HepG2 (cell line): ENCODE measurements at regions not wholly inside any gene's neighbourhood (a gene's known extent, or its start where the extent isn't known, plus 50 kb on each side); places are given as distances from the start of the nearest gene placed in this dataset.
"Not testable (repeated sequence)": the region's sequence is repeated elsewhere in the genome, so short reads cannot be mapped to it uniquely, and the experiment has no call there.

Experiments
- ATAC-seq: fragments of 200-7000 bp; cut with Tn5 transposase; 3 replicates; pipeline ENCODE4 v1.9.1; 2020; ENCODE audit warnings: mild to moderate bottlenecking, moderate library complexity
- BruUV-seq: library from RNA; stranded (reverse); fragments of 400-500 nt; replicated peaks from 2 replicates; lab custom pipeline; 2021; lab: Mats Ljungman, UMichigan
- CTCF ChIA-PET: fragments of 300-600 bp; formaldehyde crosslinking; extraction: SDS; loops from one replicate; lab custom pipeline; 2021; ENCODE audit warnings: low total read pairs, inconsistent platforms, low intra/inter-chr PET ratio; lab: Yijun Ruan, JAX
- POLR2A ChIA-PET: fragments of 350-600 bp; sonication (Branson Sonifier 250); formaldehyde crosslinking; loops from one replicate; lab custom pipeline; 2020; ENCODE audit warnings: antibody characterized with exemption, inconsistent platforms; lab: Yijun Ruan, JAX
- DNase-seq: peaks from one replicate; pipeline ENCODE4 v3.0.0-alpha.2; 2015; ENCODE audit warnings: low spot score
- FAIRE-seq: peaks from 3 replicates; lab custom pipeline; 2011; peaks lifted over from hg19 to GRCh38; lab: Jason Lieb, UNC
- H2AFZ ChIP-seq: one replicate; pipeline ENCODE4 v1.6.1; 2011; ENCODE audit warnings: low read length, inconsistent platforms
- H3K27ac ChIP-seq: fragments of 300-600 bp; 3 replicates; pipeline ENCODE4 v1.8.0; 2011; ENCODE audit warnings: mixed run types, mild to moderate bottlenecking, mixed read lengths, low read length, inconsistent platforms; ENCODE audit not compliant: insufficient read depth; ENCODE audit errors: extremely low read length
- H3K27me3 ChIP-seq, 2 experiments: fragments of 200-600 bp in 1 of 2; 2 replicates in 1 of 2; 3 replicates in 1 of 2; pipeline versions ENCODE4 v1.6.0 to v1.8.0; 2011; ENCODE audit warnings: low read length in 2 of 2, mild to moderate bottlenecking in 2 of 2, moderate library complexity in 2 of 2, inconsistent platforms in 1 of 2; ENCODE audit not compliant: insufficient read depth in 2 of 2, control insufficient read depth in 1 of 2
- H3K36me3 ChIP-seq, 2 experiments: fragments of 200-600 bp in 1 of 2; replicated peaks in 1 of 2; 2 replicates in 1 of 2; 3 replicates in 1 of 2; pipeline versions ENCODE4 v1.5.1 to v1.8.0; 2011; ENCODE audit warnings: low read length in 2 of 2, inconsistent platforms in 1 of 2; ENCODE audit not compliant: insufficient read depth in 2 of 2, control insufficient read depth in 1 of 2
- H3K4me1 ChIP-seq: 2 replicates; pipeline ENCODE4 v1.5.1; 2012; ENCODE audit warnings: low read length, inconsistent platforms; ENCODE audit not compliant: insufficient read depth
- H3K4me2 ChIP-seq: 2 replicates; pipeline ENCODE4 v1.6.0; 2011; ENCODE audit warnings: low read depth, low read length, inconsistent platforms
- H3K4me3 ChIP-seq, 3 experiments: fragments of 200-600 bp in 1 of 3; sonication (generic), shearing (Covaris generic) in 1 of 3; replicated peaks in 1 of 3; 2 replicates each; pipeline ENCODE4 v1.5.1; 2011 to 2016; ENCODE audit warnings: low read length in 3 of 3, inconsistent platforms in 2 of 3, low read depth in 2 of 3, mild to moderate bottlenecking in 2 of 3, control low read depth in 1 of 3, mixed read lengths in 1 of 3; ENCODE audit not compliant: insufficient read depth in 1 of 3
- H3K79me2 ChIP-seq: one replicate; pipeline ENCODE4 v1.6.1; 2011; ENCODE audit warnings: low read length, inconsistent platforms; ENCODE audit not compliant: insufficient read depth
- H3K9ac ChIP-seq: 2 replicates; pipeline ENCODE4 v1.6.0; 2011; ENCODE audit warnings: mild to moderate bottlenecking, low read depth, low read length, inconsistent platforms; ENCODE audit not compliant: insufficient read depth
- H3K9me3 ChIP-seq: 2 replicates; pipeline ENCODE4 v1.5.1; 2012; ENCODE audit warnings: mild to moderate bottlenecking, low read length
- H4K20me1 ChIP-seq: 2 replicates; pipeline ENCODE4 v1.6.0; 2011; ENCODE audit warnings: inconsistent platforms, mild to moderate bottlenecking, low read length, moderate library complexity; ENCODE audit not compliant: insufficient read depth
- HOXA5 ChIP-seq: sonication (generic); formaldehyde crosslinking; IDR thresholded peaks from 2 replicates; pipeline ENCODE4 v1.4.0; 2020; ENCODE audit warnings: missing genetic modification reagents
- TP53 ChIP-seq: sonication (generic); formaldehyde crosslinking; conservative IDR thresholded peaks from 2 replicates; pipeline ENCODE4 v1.4.0; 2020; ENCODE audit warnings: missing genetic modification reagents
- UBTF ChIP-seq: sonication (generic); formaldehyde crosslinking; IDR thresholded peaks from 2 replicates; pipeline ENCODE4 v1.4.0; 2020; ENCODE audit warnings: mild to moderate bottlenecking, missing genetic modification reagents
- ZNF431 ChIP-seq: sonication (generic); formaldehyde crosslinking; IDR thresholded peaks from 2 replicates; pipeline ENCODE4 v1.9.0; 2022; ENCODE audit warnings: missing genetic modification reagents, low read depth, mild to moderate bottlenecking, borderline replicate concordance
- ZNF766 ChIP-seq: sonication (generic); formaldehyde crosslinking; IDR thresholded peaks from 2 replicates; pipeline ENCODE4 v1.5.0; 2020; ENCODE audit warnings: missing genetic modification reagents, borderline replicate concordance
- WGBS: methylation state at CpG from one replicate; pipeline ENCODE4 v1.1.6; 2017; ENCODE audit warnings: low lambda C conversion rate; 5-methylcytosine and 5-hydroxymethylcytosine counted together
- in situ Hi-C: cut with HindIII; loops from 2 replicates; pipeline ENCODE4 v1.10.0; 2017; ENCODE audit warnings: low pct_unique_long_range_greater_than_20kb; ENCODE audit not compliant: extremely low pct_ligation_motif_present
- intact Hi-C: fragments of 100-400 bp; cut with micrococcal nuclease; formaldehyde crosslinking; loops from one replicate; pipeline ENCODE4 v1.10.0; 2022; ENCODE audit not compliant: unreplicated experiment

DNA sequence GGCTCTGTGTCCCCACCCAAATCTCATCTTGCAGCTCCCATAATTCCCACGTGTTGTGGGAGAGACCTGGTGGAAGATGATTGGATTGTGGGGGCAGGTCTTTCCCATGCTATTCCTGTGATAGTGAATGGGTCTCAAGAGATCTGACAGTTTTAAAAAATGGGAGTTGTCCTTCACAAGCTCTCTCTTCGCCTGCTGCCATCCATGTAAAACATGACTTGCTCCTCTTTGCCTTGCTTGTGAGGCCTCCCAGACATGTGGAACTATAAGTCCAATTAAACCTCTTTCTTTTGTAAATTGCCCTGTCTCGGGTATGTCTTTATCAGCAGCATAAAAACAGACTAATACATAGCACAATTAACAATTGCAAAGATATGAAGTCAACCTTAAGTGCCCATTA, 201.5 kb downstream of the DUSP6 start:
- DNase-seq, FAIRE-seq, BruUV-seq, POLR2A ChIA-PET, H3K9ac ChIP-seq, H2AFZ ChIP-seq, H3K27ac ChIP-seq, H3K4me2 ChIP-seq, H3K79me2 ChIP-seq, H3K4me1 ChIP-seq, H3K36me3 ChIP-seq, ATAC-seq, intact Hi-C loops, H3K4me3 ChIP-seq, H3K9me3 ChIP-seq, H4K20me1 ChIP-seq, in situ Hi-C loops, H3K27me3 ChIP-seq, CTCF ChIA-PET: not testable (repeated sequence)
- WGBS, result 1% methylated on average over 3 of the region's 3 CpGs
- TF ChIP-seq ZNF431, result 0 out of 2 replicates have a peak, but pooled peaks have one; percentile 30

GRCh38 chr12:89140602-89141238, 211.6 kb downstream of the DUSP6 start:
- POLR2A ChIA-PET, result no interaction called here
- no peak overlapping the region for H3K4me2 ChIP-seq
- no peak overlapping the region for H3K27ac ChIP-seq
- no peak overlapping the region for H3K4me3 ChIP-seq
- H3K79me2 ChIP-seq, result no peaks in the 10 kb centered on the region
- FAIRE-seq, result no peak
- intact Hi-C loops, result no loop called here
- no peaks in the 10 kb centered on the region for H3K36me3 ChIP-seq
- TF ChIP-seq HOXA5 (CRISPR knock-in tag) (no peak), UBTF (CRISPR knock-in tag) (no peak), ZNF766 (CRISPR knock-in tag) (no peak), TP53 (no peak)
- H2AFZ ChIP-seq, result no peak overlapping the region
- in situ Hi-C loops, result no loop called here
- no TSS peak for BruUV-seq
- DNase-seq, result no peak
- no peak for ATAC-seq
- no peaks in the 10 kb centered on the region for H3K9me3 ChIP-seq
- no peaks in the 10 kb centered on the region for H3K27me3 ChIP-seq
- 63% methylated on average over 6 of the region's 6 CpGs for WGBS
- H4K20me1 ChIP-seq, result no peaks in the 10 kb centered on the region
- H3K4me1 ChIP-seq, result no peaks in the 10 kb centered on the region
- CTCF ChIA-PET, result no interaction called here
- no peak overlapping the region for H3K9ac ChIP-seq
